ENCODE measurements at regions not wholly inside any gene's neighbourhood (a gene's known extent, or its start where the extent isn't known, plus 50 kb on each side); places are given as distances from the start of the nearest gene placed in this dataset.

DNA sequence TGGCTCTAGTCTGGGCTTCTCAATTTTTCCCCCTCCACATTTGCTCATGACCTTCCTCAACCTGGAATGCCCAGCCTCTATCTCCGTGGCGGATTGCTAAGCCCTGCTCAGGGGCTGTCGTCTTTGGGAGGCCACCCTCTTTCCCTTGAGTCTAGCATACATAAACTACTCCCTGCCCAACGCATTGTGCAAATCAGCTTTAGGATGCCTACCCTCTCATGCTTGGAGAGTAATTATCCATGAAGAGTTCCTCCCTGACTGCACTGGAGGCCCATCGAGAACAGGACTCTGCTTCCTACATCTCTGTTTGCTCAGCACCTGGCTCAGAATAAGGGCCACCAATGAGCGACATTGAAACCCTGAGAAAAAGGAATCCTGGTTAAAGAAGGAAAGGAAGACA lies 53.7 kb upstream of the NPAS2 start:
- no peak for DNase-seq

DNA sequence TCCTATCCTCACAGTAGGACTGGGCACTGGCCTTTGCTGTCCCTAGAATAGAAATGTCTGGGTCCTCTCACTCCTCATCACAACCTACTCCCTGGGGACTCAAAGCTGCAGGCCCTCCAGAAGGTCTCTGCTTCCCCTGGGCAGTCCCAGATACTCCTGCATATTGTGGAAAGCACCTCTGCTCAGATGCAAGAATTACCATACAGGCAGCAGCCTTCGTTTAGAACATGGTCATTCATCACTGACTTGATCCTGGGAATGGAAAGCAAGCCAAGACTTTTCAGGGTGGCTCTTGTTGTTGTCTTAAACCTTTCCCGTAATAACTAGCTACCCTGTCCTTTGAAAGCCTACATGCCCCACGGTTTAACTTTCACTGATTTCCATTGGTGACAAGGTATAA lies 53.1 kb upstream of the NPAS2 start:
- no peak for DNase-seq

DNA sequence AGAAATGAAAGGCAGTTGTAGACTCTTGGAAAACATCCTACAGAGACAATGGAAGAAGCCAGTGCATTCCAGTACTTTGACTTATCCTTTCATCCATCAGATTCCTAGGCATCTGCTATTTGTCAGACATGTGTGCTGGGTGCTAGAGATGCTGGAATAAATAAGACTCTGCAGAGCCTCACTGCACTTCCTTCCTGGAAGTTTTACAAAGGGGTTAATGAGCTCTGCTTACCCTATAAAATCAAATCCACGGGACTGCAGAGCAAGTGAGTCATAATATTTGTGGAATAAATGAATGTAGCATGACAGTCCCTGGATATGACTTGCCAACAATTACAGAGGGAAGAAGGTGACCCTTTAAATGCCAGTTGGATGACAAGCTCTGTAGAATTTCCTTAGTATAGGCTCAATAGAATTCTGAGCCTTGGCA lies 52.7 kb upstream of the NPAS2 start:
- no peak for DNase-seq

DNA sequence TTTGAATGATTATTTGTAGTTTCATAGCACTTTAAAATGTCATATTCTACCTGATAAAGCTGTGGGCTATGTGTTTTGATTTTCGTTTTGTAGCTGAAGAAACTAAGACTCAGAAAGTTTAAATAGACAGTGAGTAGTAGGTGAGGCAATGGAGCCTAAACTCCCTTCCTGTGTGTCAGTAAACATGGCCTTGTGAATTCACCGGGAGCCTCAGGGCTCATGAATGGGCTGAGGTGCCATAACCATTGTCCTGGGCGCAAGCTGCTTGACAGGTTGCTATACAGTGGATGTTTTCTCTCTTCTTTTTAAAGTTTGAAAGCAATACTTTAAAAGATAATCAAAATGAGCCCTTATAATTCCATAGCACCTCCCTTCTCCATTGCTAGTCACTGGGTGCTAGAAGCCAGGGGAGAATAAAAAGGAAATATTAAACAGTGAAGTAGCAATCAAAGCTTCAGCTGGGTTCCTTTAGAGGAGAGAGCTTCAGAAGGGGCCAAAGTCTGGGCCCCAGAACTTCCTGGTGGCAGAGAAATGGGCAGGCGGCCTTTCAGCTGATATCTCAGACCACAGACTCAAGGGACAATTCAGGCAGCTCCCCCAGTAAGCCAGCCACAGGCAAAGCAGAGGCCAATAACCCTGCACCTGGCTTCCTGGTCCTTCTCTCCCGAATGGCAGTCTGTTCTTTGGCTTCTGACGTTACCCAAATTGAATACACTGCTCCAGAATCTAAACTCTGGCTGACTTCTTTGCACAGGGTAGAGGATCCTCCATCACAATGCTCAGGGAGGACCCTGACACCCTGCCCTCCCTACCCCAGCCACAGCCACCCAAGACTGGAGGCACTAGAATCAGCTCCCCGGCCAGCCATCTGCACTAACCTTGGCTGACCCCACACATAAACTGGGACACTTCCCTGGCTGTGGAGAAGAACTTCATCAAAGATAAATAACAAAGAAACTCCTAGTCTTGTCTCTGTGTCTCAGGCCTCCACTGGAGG lies 51.8 kb upstream of the NPAS2 start:
- no peak for DNase-seq
